K562 (cell line): ENCODE measurements at regions not wholly inside any gene's neighbourhood (a gene's known extent, or its start where the extent isn't known, plus 50 kb on each side); places are given as distances from the start of the nearest gene placed in this dataset.
A peak's percentile ranks its signal among the peaks of the same experiment; 100 is the strongest.

Source experiments
- ATAC-seq: fragments of 200-7000 bp; cut with Tn5 transposase; 3 replicates; pipeline ENCODE4 v1.9.1; 2020; ENCODE audit warnings: moderate library complexity
- BruUV-seq: library from RNA; stranded (reverse); fragments of 400-500 nt; replicated peaks from 2 replicates; lab custom pipeline; 2021; lab: Mats Ljungman, UMichigan
- CTCF ChIA-PET: fragments of 300-600 bp; formaldehyde crosslinking; extraction: SDS; loops from one replicate; lab custom pipeline; 2021; ENCODE audit warnings: low intra/inter-chr PET ratio; lab: Yijun Ruan, JAX
- POLR2A ChIA-PET: fragments of 300-600, 350-650 bp; sonication (Branson Sonifier 250); formaldehyde crosslinking; extraction: SDS; loops from one replicate; lab custom pipeline; 2021; ENCODE audit warnings: antibody characterized with exemption, inconsistent platforms; lab: Yijun Ruan, JAX
- DNase-seq, 4 experiments: peaks; one replicate each; pipeline versions ENCODE4 v3.0.0 to v3.0.0-alpha.2; 2011 to 2018; ENCODE audit warnings: low spot score in 3 of 4, mixed read lengths in 3 of 4; ENCODE audit errors: extremely low read depth in 1 of 4
- FAIRE-seq: peaks from 2 replicates; lab custom pipeline; 2011; peaks lifted over from hg19 to GRCh38; lab: Jason Lieb, UNC
- H2AFZ ChIP-seq: 2 replicates; pipeline ENCODE4 v1.6.0; 2011; ENCODE audit warnings: low read depth, low read length, control low read depth, inconsistent platforms
- H3K27ac ChIP-seq: fragments of 200-600 bp; 3 replicates; pipeline ENCODE4 v1.8.0; 2011; ENCODE audit warnings: low read depth, mild to moderate bottlenecking, control low read depth, inconsistent platforms, low read length, moderate library complexity, mixed read lengths; ENCODE audit errors: extremely low read depth
- H3K27me3 ChIP-seq, 2 experiments: fragments of 300-600 bp in 1 of 2; 2 replicates in 1 of 2; 3 replicates in 1 of 2; pipeline versions ENCODE4 v1.6.0 to v1.8.0; 2011; ENCODE audit warnings: inconsistent platforms in 2 of 2, low read length in 2 of 2, mild to moderate bottlenecking in 1 of 2, mixed read lengths in 1 of 2, moderate library complexity in 1 of 2; ENCODE audit not compliant: control insufficient read depth in 2 of 2, insufficient read depth in 2 of 2
- H3K36me3 ChIP-seq: fragments of 300-600 bp; 3 replicates; pipeline ENCODE4 v1.8.0; 2011; ENCODE audit warnings: mild to moderate bottlenecking, low read length, inconsistent platforms; ENCODE audit not compliant: control insufficient read depth, insufficient read depth
- H3K4me1 ChIP-seq, 2 experiments: fragments of 200-600 bp in 1 of 2; replicated peaks in 1 of 2; 2 replicates in 1 of 2; 3 replicates in 1 of 2; pipeline versions ENCODE4 v1.5.1 to v1.8.0; 2011; ENCODE audit warnings: inconsistent platforms in 2 of 2, low read length in 2 of 2, mild to moderate bottlenecking in 1 of 2, mixed read lengths in 1 of 2, moderate library complexity in 1 of 2; ENCODE audit not compliant: control insufficient read depth in 2 of 2, insufficient read depth in 2 of 2
- H3K4me2 ChIP-seq: 2 replicates; pipeline ENCODE4 v1.6.1; 2011; ENCODE audit warnings: low read length, control low read depth, inconsistent platforms, mixed read lengths; ENCODE audit not compliant: insufficient read depth
- H3K4me3 ChIP-seq: fragments of 200-600 bp; sonication (generic), shearing (Covaris generic); 2 replicates; pipeline ENCODE4 v1.5.1; 2016; ENCODE audit warnings: control low read depth, inconsistent platforms
- H3K79me2 ChIP-seq: fragments of 200-600 bp; 3 replicates; pipeline ENCODE4 v1.8.0; 2011; ENCODE audit warnings: low read length, inconsistent platforms; ENCODE audit not compliant: control insufficient read depth, insufficient read depth
- H3K9ac ChIP-seq, 2 experiments: 2 replicates each; pipeline versions ENCODE4 v1.6.0 to v1.6.1; 2011; ENCODE audit warnings: low read depth in 2 of 2, low read length in 2 of 2, control low read depth in 1 of 2, inconsistent platforms in 1 of 2, mild to moderate bottlenecking in 1 of 2, mixed read lengths in 1 of 2; ENCODE audit not compliant: insufficient read depth in 1 of 2
- H3K9me1 ChIP-seq: one replicate; pipeline ENCODE4 v1.6.0; 2011; ENCODE audit warnings: inconsistent platforms, mild to moderate bottlenecking, low read length, moderate library complexity; ENCODE audit not compliant: control insufficient read depth, insufficient read depth
- H3K9me3 ChIP-seq: replicated peaks from 2 replicates; pipeline ENCODE4 v1.5.1; 2011; ENCODE audit warnings: low read depth, low read length, inconsistent platforms; ENCODE audit not compliant: control insufficient read depth, insufficient read depth
- H4K20me1 ChIP-seq: replicated peaks from 2 replicates; pipeline ENCODE4 v1.6.1; 2011; ENCODE audit warnings: low read length, inconsistent platforms, mixed read lengths; ENCODE audit not compliant: control insufficient read depth, insufficient read depth
- CBFB ChIP-seq: sonication (generic); formaldehyde crosslinking; IDR thresholded peaks from 2 replicates; pipeline ENCODE4 v1.4.0; 2020; ENCODE audit warnings: mild to moderate bottlenecking, missing genetic modification reagents
- CHCHD3 ChIP-seq: fragments of 250-450 bp; sonication (Bioruptor Pico); IDR thresholded peaks from 2 replicates; pipeline ENCODE4 v2.1.2; 2022; ENCODE audit warnings: mild to moderate bottlenecking
- E2F8 ChIP-seq: fragments of 450-650 bp; IDR thresholded peaks from 2 replicates; pipeline ENCODE4 v1.7.1; 2018; ENCODE audit warnings: mild to moderate bottlenecking, low read depth; ENCODE audit not compliant: partially characterized antibody
- E4F1 ChIP-seq: fragments of 250-450 bp; sonication (Bioruptor Pico); IDR thresholded peaks from 2 replicates; pipeline ENCODE4 v1.5.0; 2021; ENCODE audit warnings: mild to moderate bottlenecking, borderline replicate concordance
- EGR1 ChIP-seq: fragments of 450-650 bp; conservative IDR thresholded peaks from 2 replicates; pipeline ENCODE4 v1.6.1; 2017; ENCODE audit warnings: mild to moderate bottlenecking
- HLTF ChIP-seq: fragments of 450-650 bp; IDR thresholded peaks from 2 replicates; pipeline ENCODE4 v1.6.1; 2016
- JUNB ChIP-seq: fragments of 450-650 bp; formaldehyde crosslinking; conservative IDR thresholded peaks from 2 replicates; pipeline ENCODE4 v1.4.0; 2020; ENCODE audit warnings: mild to moderate bottlenecking
- POLR2AphosphoS5 ChIP-seq: IDR thresholded peaks from 2 replicates; pipeline ENCODE4 v1.6.1; 2011; ENCODE audit warnings: mild to moderate bottlenecking, low read depth, low read length, moderate library complexity; ENCODE audit not compliant: control insufficient read depth, insufficient read depth
- RAD21 ChIP-seq, 2 experiments: fragments of 250-450 bp in 1 of 2; fragments of 450-650 bp in 1 of 2; sonication (Bioruptor Pico) in 1 of 2; formaldehyde crosslinking in 1 of 2; IDR thresholded peaks in 1 of 2; conservative IDR thresholded peaks in 1 of 2; 2 replicates each; pipeline versions ENCODE4 v1.4.0 to v1.8.0; 2020 to 2022; ENCODE audit warnings: mild to moderate bottlenecking in 2 of 2, moderate library complexity in 1 of 2
- RBM17 ChIP-seq: fragments of 200-400 bp; formaldehyde crosslinking; IDR thresholded peaks from 2 replicates; pipeline ENCODE4 v1.6.1; 2017; ENCODE audit warnings: low read depth, mild to moderate bottlenecking, low read length, borderline replicate concordance
- RBM39 ChIP-seq: fragments of 200-400 bp; formaldehyde crosslinking; optimal IDR thresholded peaks from 2 replicates; pipeline ENCODE3; 2018; ENCODE audit warnings: low read depth, low read length
- SFPQ ChIP-seq: fragments of 200-400 bp; formaldehyde crosslinking; IDR thresholded peaks from 2 replicates; pipeline ENCODE4 v1.6.1; 2017; ENCODE audit warnings: mild to moderate bottlenecking, low read depth, low read length, moderate library complexity
- SMARCA5 ChIP-seq: fragments of 450-650 bp; IDR thresholded peaks from 2 replicates; pipeline ENCODE4 v1.6.1; 2016
- ZNF174 ChIP-seq: fragments of 250-450 bp; sonication (Bioruptor Pico); IDR thresholded peaks from 2 replicates; pipeline ENCODE4 v1.4.0; 2020; ENCODE audit warnings: mild to moderate bottlenecking
- ZNF175 ChIP-seq: fragments of 200-800 bp; sonication (Bioruptor generic); IDR thresholded peaks from 2 replicates; pipeline ENCODE4 v1.6.1; 2016; ENCODE audit warnings: low read depth, mild to moderate bottlenecking, missing genetic modification characterization, missing compliant biosample characterization
- WGBS: fragments of 100-300 bp; shearing (Covaris generic); methylation state at CpG from one replicate; pipeline ENCODE4 v1.1.6; 2016; ENCODE audit warnings: low coverage, mixed read lengths; ENCODE audit not compliant: insufficient coverage; ENCODE audit errors: missing lambda C conversion rate; 5-methylcytosine and 5-hydroxymethylcytosine counted together
- in situ Hi-C: fragments of 300-500 bp; cut with MboI; formaldehyde crosslinking; loops from 4 replicates; pipeline ENCODE4 v1.15.0; 2018; ENCODE audit warnings: inconsistent platforms, mixed read lengths
- intact Hi-C: fragments of 100-400 bp; cut with micrococcal nuclease; formaldehyde crosslinking; loops from 2 replicates; pipeline ENCODE4 v1.14.2; 2022

GRCh38 chr19:32041681-32042292 lies 303.6 kb upstream of the ZNF507 start:
- DNase-seq (peak; percentile 38 to 59 (median 46)), FAIRE-seq (peak; percentile 76), ATAC-seq (peak; percentile 62)
- no peak overlapping the region for H3K9ac ChIP-seq
- no peaks in the 10 kb centered on the region for H4K20me1 ChIP-seq
- ChIA-PET CTCF (no interaction called here), POLR2A (no interaction called here)
- intact Hi-C loops (loop anchor here (5.0 kb wide), 1 partner anchor 364 kb away; no protein-coding TSS in a partner anchor), in situ Hi-C loops (loop anchor here (10.0 kb wide), 1 partner anchor 1377 kb away; no protein-coding TSS in a partner anchor)
- WGBS: 22% methylated on average over 23 of the region's 23 CpGs
- no peaks in the 10 kb centered on the region for H3K36me3 ChIP-seq
- H3K9me1 ChIP-seq: no peaks in the 10 kb centered on the region
- H3K27ac ChIP-seq: no peak overlapping the region
- H3K9me3 ChIP-seq: no peaks in the 10 kb centered on the region
- peaks cover 7 to 16% of the 10 kb centered on the region in 2 experiments; a peak in 2 of 5 replicates for H3K27me3 ChIP-seq
- no peak overlapping the region for H3K4me3 ChIP-seq
- no TSS peak for BruUV-seq
- H3K79me2 ChIP-seq: no peaks in the 10 kb centered on the region
- no peaks in the 10 kb centered on the region for H3K4me1 ChIP-seq
- H3K4me2 ChIP-seq: no peak overlapping the region
- H2AFZ ChIP-seq: no peak overlapping the region
- TF ChIP-seq CHCHD3 (CRISPR knock-in tag): no peak
- TF ChIP-seq JUNB (CRISPR knock-in tag): no peak
- TF ChIP-seq RBM39: no peak
- TF ChIP-seq E4F1: no peak
- no peak for TF ChIP-seq SMARCA5
- TF ChIP-seq SFPQ: no peak
- TF ChIP-seq HLTF: no peak
- no peak for TF ChIP-seq EGR1
- no peak for TF ChIP-seq CBFB (CRISPR knock-in tag)
- no peak for TF ChIP-seq ZNF175 (CRISPR knock-in tag)
- no peak for TF ChIP-seq E2F8
- no peak for TF ChIP-seq POLR2AphosphoS5
- TF ChIP-seq RAD21 (CRISPR knock-in tag; conservative IDR thresholded peaks at IDR 0.05 in 1 of 2, IDR thresholded peaks at IDR 0.05 in 1 of 2): peak; percentile 17 to 47; a peak in 2 of 4 replicates
- TF ChIP-seq ZNF174 (CRISPR knock-in tag): no peak
- TF ChIP-seq RBM17: no peak
